C4-2B (cell line): ENCODE measurements at regions not wholly inside any gene's neighbourhood (a gene's known extent, or its start where the extent isn't known, plus 50 kb on each side); places are given as distances from the start of the nearest gene placed in this dataset.

Source experiments
- CTCF ChIP-seq: fragments of 450-650 bp; conservative IDR thresholded peaks from 2 replicates; pipeline ENCODE4 v1.5.1; 2017; ENCODE audit warnings: mild to moderate bottlenecking
- ZFX ChIP-seq: fragments of 450-650 bp; IDR thresholded peaks from 2 replicates; pipeline ENCODE4 v1.6.1; 2017

DNA sequence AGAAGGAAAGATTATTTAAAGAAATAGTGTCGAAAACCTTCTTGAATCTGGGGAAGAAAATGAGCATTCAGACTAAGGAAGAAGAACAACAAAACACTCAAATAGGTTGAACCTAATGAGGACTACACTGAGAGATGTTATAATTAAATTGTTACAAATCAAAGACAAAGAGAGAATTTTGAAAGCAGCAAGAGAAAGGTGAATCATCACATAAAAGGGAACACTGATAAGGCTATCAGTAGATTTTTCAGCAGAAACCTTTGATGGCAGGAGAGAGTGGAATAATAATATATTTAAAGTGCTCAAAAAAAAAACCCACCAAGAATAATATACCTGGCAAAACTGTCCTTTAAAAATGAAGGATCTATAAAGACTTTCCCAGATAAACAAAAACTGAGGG, 114.9 kb downstream of the AREG start:
- TF ChIP-seq CTCF, result no peak
- no peak for TF ChIP-seq ZFX
